GM21390 (cell line): ENCODE measurements at regions not wholly inside any gene's neighbourhood (a gene's known extent, or its start where the extent isn't known, plus 50 kb on each side); places are given as distances from the start of the nearest gene placed in this dataset.
A peak's percentile ranks its signal among the peaks of the same experiment; 100 is the strongest.
"Not testable (repeated sequence)": the region's sequence is repeated elsewhere in the genome, so short reads cannot be mapped to it uniquely, and the experiment has no call there.

Experiments used
- ATAC-seq: cut with Tn5 transposase; IDR thresholded peaks from one replicate; pipeline ENCODE4 v1.9.1; 2021; ENCODE audit not compliant: unreplicated experiment

- no peak for ATAC-seq
These were observed 114.9 kb upstream of the PWP1 start for GRCh38 chr12:107570721-107571120.

DNA sequence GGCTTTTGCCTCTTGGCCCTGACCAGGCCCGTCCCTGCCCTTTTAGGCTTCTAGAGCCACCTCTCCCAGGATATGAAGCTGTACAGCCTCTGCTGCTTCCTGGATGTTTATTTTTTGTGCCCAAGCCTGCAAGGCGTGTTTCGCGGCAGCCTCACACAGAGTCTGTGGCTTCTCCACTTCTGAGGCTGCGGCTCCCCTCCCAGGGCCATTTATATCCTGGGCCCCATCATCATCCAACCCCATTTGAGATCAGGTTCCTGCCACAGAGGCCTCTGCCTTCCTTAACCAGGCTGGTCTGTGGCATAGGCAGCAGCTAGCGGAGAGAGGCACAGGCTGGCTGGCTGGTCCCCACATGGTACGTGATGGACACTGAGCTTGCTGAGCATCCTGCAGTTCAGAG is 114.1 kb upstream of the PWP1 start:
- ATAC-seq, result no peak

DNA sequence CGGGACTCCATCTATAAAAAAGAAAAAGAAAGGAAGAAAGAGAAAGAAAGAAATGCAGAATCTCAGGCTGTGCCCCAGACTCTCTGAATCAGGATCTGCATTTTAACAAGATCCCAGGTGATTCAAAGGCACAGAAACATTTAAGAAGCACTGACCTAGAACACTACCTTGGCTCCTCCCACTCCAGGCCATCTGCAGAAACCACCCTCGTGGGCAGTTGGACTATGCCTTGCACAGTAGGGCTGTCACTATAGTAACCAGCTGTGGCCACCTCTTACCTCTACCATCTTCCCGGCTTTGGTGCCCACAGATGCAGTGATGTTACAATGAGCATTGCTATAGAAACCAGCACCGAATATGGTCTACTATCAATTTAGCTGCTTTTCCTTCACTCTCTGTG is 110.9 kb upstream of the PWP1 start:
- no peak for ATAC-seq

GRCh38 chr12:107580750-107581618 is 104.6 kb upstream of the PWP1 start:
- no peak for ATAC-seq

DNA sequence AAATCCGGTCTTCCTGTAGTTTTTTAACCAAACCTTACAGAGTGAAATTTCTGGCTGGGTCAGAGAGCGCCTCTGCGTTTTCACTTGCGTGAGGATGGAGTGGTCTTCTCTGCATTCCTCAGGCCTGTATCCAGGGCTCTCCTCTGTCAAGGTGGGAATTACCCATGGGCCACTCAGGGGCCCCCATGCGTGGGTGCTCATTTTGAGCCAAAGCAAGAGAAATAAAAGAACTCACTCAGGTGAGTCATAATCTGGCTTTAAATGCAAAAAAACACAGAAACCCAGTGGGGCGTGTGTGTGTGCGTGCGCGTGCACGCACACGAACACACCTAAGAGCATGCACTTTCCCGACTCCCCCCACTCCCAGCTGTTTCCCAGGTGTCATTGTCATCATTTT is 104.0 kb upstream of the PWP1 start:
- ATAC-seq, result no peak

DNA sequence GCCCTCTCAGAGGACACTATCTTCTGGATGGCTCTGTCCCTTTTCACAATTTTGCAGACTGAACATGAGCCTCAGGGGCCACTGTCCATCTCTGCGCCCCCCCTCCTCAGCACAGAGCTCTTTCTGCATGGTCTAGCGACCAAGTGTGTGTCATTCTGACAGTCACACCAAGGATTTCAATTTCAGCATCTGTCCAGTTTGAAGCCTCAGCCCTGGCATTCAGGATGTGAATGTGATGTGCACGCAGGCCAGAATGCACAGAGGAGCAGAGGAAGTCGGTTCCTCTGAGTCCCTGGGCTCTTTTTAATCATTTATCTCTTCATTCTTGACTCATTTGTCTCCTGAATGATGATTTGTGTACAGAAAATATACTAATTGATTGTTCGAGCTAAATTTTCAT is 102.0 kb upstream of the PWP1 start:
- ATAC-seq, result no peak

DNA sequence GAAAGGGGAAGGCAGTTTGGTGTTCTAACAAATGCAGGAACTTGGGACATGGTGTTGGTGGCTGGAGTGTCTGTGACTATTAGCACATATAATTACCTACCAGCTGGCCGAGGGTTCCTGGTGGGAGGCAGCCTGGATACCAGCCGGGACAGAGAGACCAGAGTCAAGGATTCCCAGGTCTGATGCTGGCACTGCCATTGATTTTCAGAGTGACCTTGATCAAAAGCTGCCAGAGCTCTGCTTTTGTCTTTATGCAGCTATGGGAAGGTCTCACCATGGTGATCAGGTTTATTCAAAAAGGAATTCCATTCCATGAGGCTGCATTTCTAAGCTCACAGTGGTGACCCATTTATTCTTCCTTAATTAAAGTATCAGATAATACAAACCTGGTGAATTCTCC is 101.0 kb upstream of the PWP1 start:
- ATAC-seq, result no peak

GRCh38 chr12:107586256-107586970 is 99.2 kb upstream of the PWP1 start:
- no peak for ATAC-seq

- ATAC-seq, result no peak
These were observed 95.2 kb upstream of the PWP1 start for GRCh38 chr12:107590413-107590812.

DNA sequence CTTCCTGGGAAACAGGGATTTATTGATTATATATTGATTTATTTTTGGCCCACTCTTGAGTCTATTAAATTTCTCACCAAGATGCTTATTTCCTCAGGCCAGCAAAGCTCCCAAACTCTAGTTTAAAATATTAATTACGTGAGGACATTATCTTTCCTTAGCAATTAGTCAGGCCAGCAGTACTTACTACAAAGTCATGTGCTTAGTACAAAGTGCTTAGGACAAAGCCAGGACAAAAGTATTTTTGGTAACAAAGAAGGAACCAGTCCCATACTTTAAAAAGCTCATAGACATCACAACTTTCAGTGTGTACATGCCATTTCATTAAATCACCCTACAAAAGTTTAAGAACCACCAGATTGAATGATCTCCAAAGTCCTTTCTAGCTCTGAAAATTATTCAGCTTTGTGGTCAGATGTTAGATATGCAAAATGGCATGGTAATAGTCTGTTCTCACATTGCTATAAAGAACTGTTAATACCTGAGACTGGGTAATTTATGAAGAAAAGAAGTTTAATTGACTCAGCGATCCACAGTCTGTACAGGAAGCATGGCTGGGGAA is 94.7 kb upstream of the PWP1 start:
- ATAC-seq, result no peak

- no peak for ATAC-seq
These were observed 91.8 kb upstream of the PWP1 start for GRCh38 chr12:107593713-107594381.

DNA sequence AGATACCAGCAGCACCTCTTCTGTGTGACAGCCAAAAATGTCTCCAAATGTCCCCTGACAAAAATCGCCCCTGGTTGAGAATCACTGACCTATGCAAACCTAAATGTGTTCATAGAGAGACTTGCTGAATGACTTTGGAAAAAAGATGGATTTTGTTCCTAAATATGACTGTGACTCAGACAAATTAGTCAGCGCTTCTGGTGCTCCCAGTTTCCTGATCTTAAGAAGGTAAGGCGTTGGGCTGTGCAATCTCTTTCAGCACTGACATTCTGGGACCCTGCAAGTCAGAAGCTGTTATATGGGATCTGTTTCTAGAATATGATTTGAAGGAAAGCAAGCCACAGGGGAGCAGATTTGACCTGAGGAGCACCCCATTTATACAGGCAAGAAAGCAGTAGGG is 90.6 kb upstream of the PWP1 start:
- no peak for ATAC-seq

DNA sequence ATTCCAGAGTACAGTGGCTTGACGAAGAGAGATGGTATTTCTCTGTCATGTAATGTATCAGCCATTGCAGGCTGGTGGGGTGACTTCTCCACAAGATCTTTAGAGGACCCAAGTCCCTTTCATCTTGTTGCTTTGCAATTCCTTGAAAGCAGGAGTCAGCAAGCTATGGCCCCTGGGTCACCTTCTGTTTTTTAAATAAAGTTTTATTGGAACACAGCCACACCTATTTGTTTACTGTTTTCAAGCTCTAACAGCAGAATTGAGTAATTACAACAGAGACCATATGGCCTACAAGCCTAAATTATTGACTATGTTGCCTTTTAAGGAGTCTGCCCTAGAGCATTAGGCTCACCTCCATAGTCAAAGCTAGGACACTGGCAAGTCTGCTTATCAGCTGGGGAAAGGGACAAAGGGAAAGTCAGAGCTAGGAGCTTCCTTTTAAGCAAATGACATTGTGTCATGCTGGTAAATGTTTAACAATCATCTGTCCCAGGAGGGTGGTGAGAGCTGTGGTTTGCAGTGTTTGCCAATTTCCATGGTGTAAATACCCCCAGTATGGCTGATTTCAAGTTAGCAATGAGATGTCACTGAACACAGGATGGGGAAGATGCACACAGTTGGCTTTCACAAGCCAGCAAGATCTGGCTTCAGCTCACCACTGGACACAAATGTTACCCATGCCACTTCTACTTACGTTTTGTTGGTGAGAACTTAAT is 87.7 kb upstream of the PWP1 start:
- no peak for ATAC-seq

DNA sequence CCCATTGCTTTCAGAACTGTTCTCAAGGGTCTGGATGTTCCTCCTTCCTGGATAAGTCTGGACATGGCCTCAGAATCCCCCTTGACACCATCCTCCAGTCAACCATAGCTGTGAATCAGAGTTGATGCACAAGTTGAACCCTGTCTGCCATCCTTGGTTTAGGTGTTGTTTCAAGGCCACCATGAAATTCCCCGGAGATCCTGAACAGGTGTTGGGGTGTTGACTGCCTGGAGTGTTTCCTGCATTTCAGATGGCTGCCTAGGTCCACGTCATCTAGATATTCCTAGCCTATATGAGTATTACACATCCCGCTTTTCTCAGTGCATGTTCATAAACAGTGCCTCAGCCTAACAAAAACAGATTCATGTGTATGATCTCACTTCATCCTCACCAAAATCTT is 86.7 kb upstream of the PWP1 start:
- ATAC-seq, result no peak

DNA sequence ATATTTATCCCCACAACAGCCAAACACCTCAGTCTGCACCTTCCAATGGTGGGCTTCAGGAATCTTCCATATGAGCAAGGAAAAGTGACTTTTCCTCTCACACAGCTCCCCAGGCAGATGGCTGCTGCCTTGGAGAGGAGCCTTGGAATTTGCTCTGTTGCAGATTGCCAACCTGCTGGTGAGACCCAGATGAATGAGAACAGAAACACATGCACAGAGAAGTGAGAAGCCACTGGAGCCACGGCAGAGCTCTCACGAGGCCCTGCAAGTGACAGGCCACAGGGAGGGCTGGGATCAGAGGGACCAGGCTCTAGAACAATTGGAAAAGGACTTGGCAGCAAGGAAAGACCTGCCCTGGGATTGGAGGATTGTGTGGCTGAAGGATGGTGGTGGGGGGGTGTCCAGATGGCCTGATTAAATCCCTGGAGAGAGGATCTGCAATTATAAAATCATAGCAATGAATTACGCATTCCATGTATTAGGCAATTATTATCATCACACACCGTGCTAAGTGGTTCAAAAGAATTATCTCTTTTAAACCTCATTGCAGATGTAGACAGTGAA is 84.9 kb upstream of the PWP1 start:
- no peak for ATAC-seq

DNA sequence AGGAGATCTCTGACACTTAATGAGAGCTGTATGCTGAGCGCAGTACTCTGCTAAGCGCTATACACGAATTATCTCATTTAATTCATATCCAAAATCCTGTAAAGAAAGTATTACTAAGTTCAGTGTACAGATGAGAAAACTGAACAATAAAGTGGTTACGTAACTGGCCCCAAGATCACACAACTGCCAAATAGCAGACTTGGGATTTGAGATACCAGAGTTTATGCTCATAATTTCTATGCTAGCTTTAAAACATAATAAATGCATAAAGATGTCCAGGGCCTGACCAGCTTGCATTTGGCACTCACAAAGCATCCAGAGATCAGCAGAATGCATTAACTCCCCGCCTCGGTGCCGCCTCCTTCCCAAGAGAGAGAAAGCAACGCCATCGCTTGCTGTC is 83.2 kb upstream of the PWP1 start:
- ATAC-seq, result no peak

DNA sequence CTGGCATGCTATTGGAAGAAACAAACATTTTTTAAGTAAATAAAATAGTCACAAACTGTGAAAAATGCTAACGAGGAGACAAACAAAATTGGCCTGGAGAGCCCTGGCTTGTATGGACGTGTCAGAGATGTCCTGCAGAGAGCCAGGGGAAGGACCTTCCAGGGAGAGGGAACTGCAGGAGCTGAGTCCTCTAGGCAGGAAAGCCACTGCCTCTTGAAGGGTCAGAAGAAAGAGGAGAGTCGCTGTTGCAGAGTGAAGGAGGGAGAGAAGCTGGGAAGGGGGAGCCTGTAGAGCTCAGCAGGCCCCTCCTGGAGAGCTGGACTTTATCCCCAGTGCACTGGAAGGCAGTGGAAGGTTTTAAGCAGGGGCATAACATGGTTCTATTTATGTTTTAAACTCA is 80.3 kb upstream of the PWP1 start:
- no peak for ATAC-seq

- ATAC-seq, result peak; percentile 82
These were observed 77.9 kb upstream of the PWP1 start for GRCh38 chr12:107607464-107608392.

GRCh38 chr12:107608779-107609178 is 76.8 kb upstream of the PWP1 start:
- not testable (repeated sequence) for ATAC-seq
